HG03045 (cell line): ENCODE measurements at regions not wholly inside any gene's neighbourhood (a gene's known extent, or its start where the extent isn't known, plus 50 kb on each side); places are given as distances from the start of the nearest gene placed in this dataset.

Experiments
- ATAC-seq: cut with Tn5 transposase; IDR thresholded peaks from one replicate; pipeline ENCODE4 v1.9.1; 2021; ENCODE audit warnings: mild to moderate bottlenecking, moderate library complexity; ENCODE audit not compliant: unreplicated experiment

DNA sequence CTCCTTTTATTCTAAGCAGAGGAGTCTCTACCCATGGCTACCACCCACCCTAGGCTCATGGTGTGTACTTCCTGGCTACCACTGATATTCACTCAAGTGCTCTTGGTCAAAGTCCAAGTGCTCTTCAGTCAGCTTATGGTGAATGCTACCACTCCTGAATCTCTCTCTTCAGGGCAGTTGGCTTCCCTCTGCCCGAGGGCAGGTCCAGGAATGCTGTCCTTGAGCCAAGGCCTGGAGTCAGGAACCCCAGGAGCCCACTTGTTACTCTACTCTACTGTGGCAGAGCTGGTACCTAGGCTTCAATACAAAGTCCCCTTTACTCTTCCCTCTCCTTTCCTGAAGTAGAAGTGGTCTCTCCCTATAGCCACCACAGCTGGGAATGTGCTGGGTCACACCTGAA, 226.0 kb downstream of the DIPK2A start:
- ATAC-seq, result no peak

DNA sequence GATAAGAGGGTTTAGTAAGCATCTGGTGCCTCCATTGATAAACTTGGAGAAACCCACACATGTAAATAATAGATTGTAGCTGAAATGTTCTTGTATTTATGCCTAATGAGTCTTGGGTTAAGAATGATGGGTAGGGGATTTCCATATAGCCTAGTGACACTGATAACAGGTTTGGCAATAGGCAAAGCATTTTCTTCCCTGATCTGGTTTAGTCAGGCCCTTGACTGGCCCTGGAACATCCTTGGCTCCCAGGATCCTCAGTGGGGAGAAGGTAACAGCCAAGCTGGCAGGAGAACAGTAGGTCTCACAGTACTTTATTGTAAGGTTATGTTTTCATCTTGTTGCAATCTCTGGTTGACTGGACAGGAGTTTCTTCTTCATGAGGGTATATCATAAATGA, 228.4 kb downstream of the DIPK2A start:
- ATAC-seq, result no peak

DNA sequence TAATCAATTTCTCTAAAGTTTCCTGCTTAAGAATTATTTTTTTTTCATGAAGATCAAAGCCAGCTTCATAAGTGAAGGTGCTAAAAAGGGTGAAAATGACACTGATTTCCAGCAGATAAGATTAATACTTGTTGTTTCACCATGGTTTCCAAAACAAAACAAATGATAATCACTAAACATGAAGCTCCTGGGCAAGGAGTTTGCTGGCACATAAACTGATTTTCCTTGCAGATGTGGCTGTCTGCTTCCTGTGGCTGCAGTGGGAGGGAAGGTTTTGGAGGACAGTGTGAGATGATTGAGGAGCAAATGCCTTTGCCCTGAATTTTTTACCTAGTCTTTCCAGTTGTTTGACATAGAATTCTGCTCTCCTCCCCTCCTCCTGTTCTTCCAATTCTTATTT, 228.8 kb downstream of the DIPK2A start:
- no peak for ATAC-seq

DNA sequence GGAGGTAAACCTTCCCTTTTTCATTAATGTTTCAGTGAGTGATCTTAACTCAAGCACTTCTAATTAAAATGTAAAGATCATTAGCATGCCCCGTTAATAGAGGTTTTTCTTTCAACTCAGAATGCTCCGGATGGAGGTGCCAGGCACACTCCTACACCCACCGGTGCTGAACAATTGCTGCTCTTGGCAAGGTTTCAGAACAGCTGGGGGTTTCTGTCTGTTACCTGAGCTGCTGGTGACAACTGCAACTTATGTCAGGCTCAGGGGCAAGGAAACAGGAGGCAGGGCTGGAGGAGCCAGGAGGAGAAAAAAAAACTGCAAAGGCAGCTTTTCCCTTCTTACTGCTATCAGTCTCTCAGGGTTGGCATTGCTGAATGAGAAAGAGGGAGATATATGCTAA, 250.1 kb downstream of the DIPK2A start:
- no peak for ATAC-seq

DNA sequence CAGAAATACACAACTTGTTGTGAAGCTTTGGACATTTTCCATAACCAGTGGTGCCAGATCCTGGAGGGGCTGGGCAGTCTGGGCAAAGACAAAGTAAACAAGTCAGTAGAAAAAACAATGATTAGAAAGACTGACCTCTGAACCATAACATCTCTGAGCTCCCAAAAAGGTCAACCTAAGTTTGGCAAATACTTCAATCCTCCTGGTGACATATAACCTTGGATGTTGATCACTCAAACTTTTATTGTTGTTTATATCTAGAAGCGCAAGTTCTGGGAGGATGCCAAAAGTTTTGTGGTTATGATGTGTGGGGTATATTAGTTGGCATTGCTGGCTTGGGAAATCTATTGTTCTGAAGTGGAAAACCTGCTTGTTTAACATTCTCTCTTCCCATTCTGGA, 257.7 kb downstream of the DIPK2A start:
- ATAC-seq, result no peak

DNA sequence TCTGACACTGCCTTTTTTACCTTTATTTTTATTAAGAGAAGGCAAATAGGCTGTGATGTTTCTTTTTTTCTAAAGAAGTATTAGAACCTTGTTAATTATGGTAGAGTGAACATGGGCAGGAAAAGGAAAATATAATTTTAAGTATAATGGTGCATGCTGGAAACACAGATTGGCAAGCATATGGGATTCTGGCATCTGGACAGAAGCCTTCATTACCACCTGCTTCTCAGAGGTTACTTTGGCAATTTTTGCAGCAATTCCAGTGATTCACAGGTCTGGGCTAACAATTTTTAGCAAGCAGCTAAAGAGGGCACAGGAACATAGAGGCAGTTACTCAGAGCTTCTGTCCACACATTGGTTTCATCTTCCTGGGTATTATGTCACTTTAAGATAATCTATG, 258.3 kb downstream of the DIPK2A start:
- no peak for ATAC-seq

DNA sequence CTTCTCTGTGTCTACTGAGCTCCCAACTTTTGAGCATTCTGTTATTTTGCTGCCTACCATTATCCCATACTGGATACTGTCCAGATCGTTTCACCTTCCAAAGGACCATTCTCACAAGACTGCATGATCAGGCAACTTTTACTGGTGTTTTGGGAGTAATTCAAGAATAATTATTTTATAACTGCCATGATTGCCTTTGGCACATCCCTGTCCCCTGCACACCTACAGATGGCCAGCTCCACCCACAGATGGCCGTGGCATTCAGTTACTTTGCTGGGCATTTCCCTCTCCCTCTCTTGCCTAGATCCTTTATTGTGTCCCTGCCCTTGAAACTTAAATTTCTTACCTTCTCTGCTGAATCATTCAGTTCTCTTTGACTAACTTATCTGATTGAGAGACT, 263.9 kb downstream of the DIPK2A start:
- no peak for ATAC-seq

DNA sequence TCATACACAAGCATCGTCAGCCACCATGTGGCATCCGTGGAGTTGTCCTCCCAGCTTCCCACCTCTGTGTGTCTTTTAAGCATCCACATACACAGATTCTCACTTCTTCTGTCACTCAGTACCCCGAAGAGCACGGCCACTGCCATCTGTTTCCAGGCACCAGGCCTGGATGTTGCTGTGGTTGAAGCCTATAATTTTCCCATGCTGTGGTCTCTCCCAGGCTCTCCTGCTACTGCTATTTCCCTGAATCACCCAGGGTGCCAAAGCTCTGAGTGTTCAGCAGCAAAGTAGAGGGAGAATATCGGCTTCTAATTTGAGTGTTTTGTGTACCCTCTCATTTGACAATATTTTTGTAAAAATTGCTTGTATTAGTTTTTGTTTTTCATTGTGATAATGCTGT, 265.7 kb downstream of the DIPK2A start:
- ATAC-seq, result no peak

DNA sequence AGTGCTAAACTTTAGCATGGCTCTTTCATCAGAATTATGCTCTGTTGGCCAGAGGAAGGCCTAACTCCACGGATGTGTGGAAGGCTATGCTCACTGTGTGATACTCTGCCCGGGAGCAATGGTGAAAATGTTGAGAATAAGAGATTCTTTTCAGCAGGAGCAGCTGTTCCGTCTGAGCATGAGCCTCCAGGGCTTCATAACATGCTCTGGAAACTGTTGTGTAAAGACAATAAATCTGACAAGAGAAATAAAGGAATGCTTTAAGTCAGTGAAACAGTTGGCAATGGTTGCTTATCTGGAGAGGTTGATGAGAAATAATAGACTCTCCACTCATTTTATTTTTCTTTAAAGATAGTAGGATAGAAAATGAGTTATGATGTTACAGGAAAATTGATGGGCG, 269.8 kb downstream of the DIPK2A start:
- ATAC-seq, result no peak

DNA sequence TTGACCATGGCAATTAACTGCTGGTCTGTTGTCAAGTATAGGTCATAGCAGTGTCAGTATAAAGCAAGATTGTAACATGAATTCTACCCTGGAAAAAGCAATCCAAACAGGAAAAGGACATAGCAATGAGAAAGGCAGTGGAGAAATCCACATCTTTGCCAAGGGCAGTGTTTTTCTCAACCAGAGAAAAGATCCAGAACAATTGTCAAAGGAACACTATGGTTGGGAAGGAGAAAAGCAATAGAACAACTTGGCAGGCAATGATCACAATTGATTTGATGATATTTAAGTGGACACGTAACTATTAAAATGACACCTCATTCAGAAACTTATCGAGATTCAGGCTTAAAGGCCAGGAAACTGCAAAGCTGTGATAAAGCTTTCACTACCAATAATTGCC, 271.1 kb downstream of the DIPK2A start:
- ATAC-seq, result no peak

DNA sequence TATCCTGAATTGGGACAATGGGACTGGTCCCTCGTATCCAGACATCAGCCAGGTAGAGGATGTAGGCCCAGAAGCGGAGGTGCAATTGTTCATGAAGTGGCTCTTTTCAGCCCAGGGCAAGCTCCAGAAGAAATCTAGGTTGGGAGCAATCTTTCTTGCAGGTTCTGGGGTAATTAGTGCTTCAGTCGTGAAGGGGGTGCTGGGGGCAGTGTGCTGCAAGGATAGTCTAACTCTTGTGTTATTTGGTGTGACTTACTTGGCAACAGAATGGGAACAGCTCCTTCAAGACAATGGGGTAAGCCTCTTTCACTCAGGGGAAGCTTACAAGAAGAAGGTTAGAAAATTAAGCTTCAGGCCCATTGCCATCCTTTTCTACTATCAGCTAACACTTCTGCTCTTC, 273.0 kb downstream of the DIPK2A start:
- no peak for ATAC-seq

DNA sequence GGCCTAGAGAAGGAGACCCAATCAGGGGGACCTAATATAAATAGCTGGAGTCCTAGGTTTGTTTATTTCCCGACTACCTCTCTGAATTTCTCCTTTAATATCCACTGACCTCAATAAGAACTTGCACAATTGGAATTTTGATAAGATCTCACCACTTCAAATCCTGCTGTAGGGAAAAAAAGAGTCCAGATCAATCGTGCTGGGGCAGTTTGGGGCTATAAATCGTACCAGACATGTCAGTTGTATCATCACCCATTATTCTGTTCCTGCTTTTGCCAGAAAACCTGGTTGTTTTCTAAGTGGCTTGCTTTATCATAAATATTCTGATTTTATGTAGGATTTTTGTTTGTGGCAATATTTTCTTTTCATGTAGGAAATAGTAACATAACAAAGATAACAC, 281.3 kb downstream of the DIPK2A start:
- ATAC-seq, result no peak

DNA sequence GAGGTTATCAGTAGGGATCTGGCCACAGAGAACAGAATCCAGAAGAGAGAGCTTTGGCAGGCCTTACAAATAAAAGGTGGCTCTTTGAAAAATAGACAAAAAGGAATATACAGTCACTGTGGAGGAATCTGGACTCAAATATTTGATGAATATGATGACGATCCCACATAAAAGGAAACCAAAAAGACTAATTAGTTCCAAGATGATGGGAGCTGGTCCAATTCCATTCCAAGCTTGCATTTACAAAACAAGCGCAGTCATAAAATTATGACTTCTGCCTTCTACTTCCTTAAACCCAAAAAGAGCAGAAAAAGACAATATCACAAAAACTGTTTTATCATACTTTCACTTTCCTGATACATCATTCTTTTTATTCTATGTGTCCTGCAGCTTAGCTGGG, 285.8 kb downstream of the DIPK2A start:
- ATAC-seq, result no peak

DNA sequence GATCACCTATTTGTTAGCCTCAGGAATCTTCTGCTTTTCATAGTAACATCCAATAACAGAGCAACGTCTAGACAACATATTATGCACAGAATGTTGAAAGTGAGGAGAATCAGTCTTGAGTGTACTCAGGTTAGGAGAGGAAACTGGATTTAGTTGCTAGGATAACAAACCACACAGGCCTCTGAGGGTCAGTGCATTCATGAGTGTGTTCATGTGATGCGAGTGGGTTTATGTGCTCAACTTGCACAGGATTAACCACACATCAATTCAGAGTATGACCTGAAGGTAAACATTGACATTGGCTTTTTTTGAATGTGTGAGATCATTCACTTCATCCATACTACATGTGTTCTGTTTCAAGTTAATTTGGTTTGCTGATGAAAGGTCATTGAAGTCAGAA, 287.6 kb downstream of the DIPK2A start:
- ATAC-seq, result no peak

DNA sequence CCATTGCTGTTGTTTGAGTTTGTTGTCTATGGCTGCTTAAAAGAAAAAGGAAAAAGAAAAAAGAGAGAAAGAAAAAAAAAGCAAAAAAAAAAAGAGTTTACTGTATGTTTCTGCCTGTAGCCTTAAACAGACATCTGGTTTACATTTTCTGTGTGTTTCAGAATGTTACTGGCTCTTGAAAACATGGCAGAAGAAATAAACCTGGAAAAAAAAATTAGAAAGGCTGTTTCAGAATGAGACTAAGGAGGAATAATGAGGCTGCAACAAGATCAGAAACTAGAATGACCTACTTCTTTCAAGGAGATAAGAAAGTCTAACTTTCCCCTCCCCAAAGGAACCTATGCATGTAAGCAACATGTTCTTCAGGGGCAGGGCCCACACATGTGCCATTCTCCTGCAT, 292.1 kb downstream of the DIPK2A start:
- ATAC-seq, result no peak

DNA sequence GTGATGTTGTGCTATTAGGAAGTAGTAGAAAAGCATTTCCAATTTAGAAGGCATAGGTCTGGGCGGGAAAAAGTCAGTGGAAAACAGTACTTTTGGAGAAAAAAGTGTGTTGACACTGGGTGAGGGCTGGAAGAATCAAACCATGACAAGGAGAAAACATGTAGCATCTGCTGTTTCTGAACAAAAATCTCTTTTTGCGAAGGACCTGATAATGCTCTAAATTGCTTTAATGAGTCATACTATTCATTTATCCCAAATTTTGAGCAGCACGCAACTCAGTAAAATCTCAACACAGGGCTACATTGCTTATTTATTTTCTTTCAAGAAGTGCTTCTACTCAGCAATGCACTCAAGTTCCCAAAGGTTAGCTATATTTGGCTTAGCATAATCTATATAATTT, 292.7 kb downstream of the DIPK2A start:
- ATAC-seq, result no peak

DNA sequence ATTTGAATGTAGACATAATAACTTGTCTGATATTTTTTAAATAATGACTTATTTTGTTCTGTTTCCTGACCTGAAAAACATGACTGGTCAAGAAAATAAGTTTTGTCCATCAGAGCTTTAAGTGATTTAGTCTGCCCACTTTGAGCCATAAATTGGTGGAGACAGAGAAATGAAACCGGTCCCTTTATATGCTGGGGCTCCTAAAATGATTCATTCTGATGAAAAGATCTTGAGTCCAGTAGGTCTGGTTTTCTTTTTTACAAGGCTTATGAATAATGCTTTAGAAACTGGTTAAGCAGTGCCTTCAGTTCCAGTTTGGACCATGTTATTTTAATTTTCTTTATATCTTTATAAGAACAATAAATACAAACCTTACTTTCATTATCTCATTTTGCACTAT, 293.2 kb downstream of the DIPK2A start:
- no peak for ATAC-seq

DNA sequence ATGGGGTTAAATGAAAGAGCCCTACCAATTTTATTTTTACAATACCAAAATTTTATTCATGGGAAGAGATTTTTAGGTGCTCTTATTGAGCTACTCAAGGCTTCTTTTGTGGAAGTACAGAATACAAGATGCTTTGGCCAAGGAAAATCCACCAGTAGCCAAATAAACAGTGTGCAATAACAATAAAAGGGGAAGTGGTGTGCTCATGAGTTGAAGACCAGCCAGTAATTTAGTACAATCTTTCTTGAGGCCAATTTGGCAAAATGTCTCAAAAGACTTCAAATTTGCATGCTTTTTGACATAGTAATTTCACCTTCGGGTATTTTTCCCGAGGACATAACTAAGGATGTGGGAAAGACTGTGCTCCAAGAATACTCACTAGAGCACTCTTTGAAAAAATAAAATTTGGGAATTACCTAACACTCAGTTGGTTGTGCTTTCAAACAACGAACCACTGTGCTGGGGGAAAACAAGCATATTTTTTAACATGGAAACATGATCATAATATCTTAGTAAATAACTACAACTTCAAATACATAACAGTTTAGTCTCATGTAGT, 294.0 kb downstream of the DIPK2A start:
- ATAC-seq, result no peak

DNA sequence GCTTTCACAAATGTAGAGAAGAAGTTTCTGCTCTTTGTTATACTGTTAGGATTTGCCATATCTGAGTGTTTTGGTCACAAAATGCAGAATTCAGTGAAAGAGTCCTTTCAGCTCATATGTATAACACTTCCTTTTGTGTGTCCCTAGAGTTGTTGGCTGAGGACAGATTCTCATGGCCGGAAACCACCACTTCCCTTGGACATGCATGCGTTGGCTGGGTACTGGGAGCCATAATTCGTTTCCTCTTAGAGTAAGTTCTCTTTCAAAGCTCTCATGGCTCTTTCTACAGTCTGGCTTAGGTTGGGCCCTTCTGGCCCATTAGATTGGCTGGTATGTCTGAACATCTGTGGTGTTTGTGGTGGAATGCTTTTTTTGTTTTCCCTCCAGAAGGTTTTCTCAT, 298.5 kb downstream of the DIPK2A start:
- ATAC-seq, result no peak

DNA sequence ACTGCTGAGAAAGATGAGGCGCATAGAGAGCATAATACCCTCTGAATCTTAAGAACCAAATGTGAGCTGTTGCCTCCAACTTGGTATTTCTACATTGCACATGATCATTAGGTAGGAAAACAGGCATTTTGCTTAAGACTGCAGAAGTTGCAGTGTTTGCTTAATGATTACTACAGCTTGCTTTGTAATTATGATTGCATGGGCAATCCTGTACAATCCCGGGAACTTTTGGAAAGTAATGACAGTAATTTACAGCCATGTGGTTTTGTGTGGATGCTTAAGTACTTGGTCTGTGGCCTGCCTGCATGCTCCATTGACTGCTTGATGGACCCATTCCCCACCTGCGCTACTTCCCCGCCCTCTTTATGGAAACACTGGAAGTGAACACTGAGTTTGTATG, 301.1 kb downstream of the DIPK2A start:
- no peak for ATAC-seq

DNA sequence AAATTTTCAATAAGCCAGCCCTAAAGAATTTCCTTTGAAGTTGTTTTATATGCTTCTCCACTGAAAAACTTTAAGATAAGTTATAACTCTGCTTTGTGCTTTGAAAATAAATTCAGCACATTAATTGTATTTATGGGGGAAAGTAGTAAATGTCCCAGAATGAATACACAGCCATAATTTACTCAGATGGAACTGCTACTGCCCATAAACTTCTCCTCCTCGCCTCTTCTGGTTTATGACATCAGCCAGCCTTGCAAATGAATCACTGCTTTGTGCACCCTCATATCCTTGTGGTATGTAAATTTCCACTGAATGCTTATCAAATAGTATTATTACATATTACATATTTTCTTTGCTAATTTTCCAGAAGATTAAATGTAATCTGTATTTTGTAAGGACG, 302.0 kb downstream of the DIPK2A start:
- ATAC-seq, result no peak

DNA sequence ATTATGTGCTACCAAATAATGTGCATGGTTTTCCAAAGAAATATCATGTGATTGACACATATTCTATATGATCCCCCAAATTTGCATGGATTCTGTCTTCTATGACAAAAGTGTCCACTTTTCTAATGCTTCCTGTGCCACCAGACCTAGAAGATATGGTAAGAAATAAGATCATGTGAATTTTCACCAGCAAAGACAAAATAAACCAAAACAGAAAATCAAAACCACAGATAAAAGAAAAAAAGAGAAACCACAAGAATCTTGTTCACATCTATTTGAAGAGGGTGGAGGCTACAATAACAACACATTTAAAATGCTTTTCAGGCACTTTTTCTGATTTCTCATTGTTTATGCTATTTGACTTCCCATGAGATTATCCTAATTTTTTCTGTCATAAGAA, 303.4 kb downstream of the DIPK2A start:
- no peak for ATAC-seq

DNA sequence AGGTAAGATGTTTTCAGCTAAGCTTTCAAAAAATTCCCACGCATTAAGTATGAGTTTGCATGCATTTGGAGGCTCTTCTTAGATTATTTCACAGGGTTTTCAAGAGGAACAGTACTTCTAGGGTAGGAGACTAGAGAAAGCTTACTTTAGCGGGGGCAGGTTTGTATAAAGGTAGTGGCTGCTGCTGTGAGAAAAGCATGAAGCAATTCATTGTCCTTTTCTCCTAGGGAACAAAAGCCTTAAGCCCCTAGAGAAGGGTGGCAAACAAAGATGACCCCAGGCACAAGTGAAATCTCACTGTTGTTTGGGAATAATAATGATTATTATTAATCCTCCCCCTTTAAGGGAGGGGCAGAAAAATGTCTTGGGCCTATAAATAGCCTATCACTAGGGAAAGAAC, 310.7 kb downstream of the DIPK2A start:
- ATAC-seq, result no peak
